ENCODE measurements at regions not wholly inside any gene's neighbourhood (a gene's known extent, or its start where the extent isn't known, plus 50 kb on each side); places are given as distances from the start of the nearest gene placed in this dataset.

DNA sequence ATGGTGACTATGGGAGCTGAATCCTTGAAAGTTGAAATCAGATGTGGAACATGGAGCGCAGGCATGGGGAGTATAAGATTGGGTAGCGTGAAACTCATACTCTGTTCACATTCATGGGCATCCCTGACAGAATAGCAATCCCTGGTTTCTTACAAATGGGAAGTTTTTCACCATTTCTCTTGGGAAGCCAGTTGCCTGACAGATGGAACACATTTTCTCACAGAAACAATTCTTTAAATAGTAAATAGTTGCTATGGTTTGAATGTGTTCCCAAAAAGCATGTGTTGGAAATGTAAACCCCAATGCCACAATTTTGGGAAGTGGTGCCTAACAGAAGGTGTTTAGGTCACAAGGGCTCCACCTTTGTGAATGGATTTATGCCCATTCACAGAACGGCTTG, 262.8 kb upstream of the HS3ST5 start:
- no peak for DNase-seq

DNA sequence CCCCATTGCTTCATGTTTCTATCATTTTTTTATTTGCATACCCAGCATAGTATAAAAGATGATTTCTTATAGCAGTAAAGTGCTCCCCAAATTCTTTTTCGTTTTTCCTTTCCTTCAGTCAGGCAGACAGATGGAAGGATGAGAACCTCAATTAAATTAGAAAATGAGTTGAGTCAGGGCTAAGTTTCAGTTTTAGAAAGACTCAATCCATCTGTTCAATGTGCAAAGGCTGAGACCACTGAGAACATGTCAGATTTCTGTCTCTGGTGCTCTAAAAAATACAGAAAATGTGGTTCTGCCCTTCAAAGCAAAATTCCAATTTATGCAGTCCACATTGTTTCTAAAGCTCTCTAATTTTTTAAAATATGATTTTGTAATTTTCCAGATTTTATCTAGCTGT, 257.6 kb upstream of the HS3ST5 start:
- DNase-seq, result no peak

DNA sequence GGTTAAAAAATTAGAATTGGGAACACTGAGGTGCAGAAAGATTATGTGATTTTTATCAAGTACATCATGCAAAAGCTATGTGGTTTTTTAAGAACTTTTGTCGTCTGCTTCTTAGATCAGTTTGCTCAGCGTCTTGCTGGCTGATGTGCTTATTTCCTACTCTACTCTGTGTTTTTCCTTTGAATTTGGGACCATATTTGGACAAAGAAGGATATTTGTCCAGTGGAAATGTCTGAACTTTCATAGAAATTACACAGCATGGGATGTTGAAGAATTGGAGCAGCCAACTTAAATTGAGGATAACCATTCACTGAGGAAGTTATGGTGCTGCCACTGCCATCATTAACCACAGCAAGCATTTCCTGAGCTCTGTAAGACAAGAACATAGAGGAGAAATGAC, 252.8 kb upstream of the HS3ST5 start:
- no peak for DNase-seq

DNA sequence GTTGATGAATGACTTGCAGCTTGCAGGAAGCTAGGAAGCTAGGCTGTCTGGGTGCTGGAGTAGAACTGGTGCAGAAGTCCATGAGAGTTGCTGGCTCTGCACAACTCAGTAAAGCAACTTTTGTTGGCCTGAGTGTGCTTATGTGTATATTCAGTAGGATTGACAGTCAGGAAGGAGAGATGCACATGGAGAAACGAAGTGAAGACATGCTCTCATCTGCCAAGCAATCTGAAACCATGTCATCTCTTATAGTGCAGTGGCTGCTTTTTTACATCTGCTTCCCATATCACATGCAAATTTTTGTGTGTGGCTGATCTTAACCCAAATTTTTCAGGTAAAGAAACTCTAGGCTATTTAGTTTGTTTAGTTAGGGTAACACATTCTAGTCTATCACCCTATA, 252.4 kb upstream of the HS3ST5 start:
- DNase-seq, result no peak

DNA sequence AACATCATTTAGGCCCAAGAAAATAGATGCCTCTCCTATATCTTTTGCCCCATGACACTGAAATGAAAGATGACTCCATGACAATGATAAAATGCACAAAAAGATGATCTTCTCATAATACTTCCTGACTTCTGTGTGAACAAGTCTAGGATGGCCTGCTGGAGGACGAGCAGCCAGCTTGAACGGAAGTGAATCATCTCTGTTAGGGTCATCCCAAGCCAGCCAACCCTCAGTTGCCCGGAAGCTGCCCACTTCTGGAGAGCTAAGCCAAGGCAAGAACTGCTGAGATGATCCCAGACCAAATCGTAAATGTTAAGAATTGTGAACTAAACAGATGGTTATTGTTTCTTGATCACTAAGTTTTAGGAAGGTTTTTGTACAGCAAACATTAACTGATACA, 249.7 kb upstream of the HS3ST5 start:
- DNase-seq, result no peak

DNA sequence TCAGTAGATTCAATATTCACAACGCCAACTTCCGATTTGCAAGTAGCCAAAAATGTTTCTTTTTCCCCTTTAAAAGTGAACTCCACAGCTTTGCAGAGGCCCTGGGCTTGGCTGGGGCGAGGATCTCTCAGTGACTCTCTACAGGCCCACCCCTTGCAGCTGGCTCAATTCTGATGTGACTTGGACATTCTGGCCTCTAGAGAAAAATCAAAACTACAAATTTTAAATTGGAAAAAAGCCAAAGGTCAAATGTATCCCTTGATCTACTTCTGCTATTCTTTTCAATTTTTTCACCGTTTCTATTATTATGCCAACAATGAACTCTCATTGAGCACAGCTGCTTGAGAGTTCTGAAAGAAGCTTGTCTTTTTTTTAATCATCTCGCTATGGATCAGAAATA, 245.9 kb upstream of the HS3ST5 start:
- no peak for DNase-seq

DNA sequence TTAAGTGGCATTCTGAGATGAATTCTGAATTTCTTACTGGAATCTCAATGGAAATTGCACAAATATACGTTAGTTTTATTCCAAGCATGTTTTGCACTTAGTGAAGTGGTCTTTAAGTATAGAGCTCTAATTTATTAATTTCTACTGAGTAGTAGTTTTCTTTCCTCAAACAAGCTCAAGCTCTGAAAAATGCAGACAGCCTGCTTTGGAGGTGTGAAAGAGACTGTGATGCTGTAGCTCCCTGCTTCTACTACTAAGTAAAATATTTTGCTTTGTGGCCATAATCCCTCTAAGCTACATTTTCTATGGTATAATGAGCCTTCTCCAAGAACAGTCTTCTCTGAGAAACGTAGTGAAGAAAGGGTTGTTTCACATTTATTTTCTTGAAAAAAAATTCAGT, 243.5 kb upstream of the HS3ST5 start:
- DNase-seq, result no peak

DNA sequence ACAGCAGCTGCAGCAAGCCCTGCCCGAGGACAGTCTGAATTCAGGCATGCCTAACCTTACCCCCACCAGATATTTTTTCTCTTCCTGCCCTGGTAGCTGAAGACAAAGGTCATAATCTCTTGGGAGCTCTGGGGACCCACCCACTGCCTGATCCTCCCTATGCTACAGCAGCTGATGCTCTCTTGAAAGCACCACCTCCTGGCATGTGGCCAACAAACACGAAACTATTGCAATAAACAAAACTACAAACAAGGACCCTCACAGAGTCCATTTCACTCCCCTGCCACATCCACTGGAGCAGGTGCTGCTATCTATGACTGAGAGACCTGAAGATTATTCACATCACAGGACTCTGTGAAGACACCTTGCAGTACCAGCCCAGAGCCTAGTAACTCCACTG, 238.5 kb upstream of the HS3ST5 start:
- DNase-seq, result no peak

DNA sequence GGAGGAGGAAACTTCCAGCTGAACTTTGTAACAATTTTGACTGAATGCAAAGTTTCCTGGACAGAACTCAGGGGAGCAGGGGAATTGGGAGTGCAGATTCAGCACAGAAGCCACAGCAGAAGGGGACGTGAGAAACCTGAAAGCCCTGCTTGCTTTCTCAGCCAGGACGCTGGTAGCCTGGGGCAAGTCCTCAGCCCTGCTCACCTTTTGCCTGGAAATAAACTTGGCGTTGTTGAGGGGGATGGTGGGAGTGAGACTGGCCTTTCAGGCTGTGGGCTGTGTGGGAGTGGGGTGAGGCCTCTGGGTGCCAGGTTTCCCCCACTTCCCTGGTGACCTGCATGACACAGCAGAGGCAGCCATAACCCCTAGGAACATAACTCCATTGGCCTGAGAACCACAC, 238.1 kb upstream of the HS3ST5 start:
- DNase-seq, result no peak

DNA sequence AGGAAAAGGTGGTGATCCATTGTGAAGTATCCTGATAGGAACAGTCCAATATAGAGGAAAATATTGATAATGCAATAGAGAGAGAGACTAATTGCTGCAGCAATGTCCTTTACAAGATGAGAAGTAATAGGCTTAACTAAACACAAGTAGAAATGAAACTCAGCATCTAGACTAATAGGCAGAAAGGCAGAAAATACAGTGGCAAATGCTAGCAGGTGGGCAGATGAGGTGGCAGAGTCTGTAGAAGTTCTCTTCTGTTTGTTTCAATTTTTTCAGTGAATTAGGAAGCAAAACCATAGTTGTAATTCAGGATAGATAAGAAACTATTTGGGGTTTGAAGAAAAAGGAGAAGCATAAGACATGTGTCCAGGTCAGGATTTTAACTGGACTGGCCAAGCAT, 236.7 kb upstream of the HS3ST5 start:
- DNase-seq, result no peak

DNA sequence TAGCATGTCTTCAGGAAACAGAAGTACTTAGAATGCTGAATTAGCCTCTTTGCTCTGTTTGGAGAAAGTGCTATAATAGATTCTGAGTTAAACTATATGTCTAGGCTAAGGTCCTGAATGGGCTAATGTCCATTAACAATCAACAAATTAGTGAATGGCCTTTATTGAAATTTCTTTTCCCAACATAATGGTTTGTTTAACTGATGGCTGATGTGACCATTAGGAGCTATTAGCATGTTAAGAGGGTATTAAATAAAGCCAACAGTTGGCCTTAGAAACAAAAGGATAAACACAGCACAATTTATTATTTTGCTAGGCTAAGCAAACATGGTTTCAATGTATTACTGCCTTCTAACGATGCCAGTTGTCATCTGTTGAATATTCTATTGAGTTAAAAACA, 234.3 kb upstream of the HS3ST5 start:
- no peak for DNase-seq

DNA sequence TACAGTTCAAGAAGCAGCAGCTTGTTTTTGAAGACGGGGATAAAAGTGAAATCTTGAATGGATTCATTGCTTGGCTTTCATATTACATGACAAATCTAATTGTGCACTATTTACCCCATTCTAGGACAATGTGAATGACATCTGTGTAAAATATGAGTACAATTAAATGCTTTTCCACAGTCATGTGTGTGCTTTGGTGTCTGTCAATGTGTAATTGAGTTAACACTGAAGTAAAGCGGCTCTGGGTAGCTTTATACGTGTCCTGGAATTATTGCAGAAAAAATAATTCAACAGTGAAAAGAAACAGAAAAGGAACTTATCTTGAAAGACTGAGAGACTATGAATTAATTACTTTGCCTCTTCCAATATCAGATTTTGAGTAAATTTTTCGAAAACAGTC, 233.5 kb upstream of the HS3ST5 start:
- DNase-seq, result no peak

DNA sequence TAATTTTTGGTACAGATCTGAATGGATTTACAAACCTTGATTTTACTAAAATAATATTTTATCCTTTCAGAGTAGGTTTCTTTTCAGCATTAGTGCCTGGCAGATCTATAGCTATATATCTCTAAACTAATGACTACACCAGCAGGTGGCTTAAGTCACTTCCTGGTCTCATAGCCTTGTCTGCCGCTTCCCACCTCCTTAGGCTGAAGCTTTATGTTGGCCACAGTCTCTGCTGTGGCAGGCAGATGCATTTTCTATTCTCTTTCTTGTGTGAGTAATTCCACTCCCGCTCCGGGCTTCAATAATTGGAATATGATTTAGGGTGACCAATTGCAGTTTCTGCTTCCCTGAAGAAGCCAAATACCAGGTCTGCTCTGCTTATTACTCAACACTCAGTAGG, 226.8 kb upstream of the HS3ST5 start:
- DNase-seq, result no peak

DNA sequence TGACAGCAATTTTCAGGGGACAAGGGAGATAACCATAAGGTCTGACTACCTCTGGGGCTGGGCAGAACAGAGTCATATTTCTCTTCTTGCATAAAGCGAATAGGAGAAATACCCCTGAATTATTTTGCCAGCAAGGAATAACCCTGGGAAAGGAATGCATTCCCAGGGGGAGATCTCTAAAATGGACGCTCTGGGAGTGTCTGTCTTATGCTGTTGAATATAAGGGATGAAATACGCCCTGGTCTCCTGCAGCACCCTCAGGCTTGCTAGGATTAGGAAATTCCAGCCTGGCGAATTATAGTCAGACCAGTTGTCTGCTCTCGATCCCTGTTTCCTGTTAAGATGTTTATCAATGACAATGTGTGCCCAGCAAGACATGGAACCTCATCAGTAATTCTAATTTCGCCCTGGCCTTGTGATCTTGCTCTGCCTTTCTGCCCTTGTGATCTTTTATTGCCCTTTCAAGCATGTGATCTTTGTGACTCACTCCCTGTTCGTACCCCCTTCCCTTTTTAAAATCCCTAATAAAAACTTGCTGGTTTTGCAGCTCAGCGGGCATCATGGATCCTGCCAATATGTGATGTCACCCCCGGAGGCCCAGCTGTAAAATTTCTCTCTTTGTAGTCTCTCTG, 221.6 kb upstream of the HS3ST5 start:
- no peak for DNase-seq

DNA sequence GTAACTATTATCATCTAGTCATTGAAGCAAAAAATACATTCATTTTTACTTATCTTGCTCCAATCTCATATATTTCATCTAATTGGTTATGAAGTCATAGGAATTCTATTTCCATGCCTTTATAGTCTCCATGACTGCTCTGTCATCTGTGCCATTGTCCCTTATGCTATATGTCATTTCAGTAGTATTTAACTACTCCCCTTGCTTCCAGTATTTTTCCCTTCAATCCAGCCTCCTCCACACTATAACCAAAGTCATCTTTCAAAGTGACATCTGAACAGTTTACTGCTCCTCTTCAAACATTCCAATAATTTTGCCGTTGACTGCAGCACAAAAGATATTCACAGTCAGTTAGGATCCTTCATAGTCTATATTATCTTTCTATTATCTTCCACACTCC, 216.6 kb upstream of the HS3ST5 start:
- DNase-seq, result no peak

DNA sequence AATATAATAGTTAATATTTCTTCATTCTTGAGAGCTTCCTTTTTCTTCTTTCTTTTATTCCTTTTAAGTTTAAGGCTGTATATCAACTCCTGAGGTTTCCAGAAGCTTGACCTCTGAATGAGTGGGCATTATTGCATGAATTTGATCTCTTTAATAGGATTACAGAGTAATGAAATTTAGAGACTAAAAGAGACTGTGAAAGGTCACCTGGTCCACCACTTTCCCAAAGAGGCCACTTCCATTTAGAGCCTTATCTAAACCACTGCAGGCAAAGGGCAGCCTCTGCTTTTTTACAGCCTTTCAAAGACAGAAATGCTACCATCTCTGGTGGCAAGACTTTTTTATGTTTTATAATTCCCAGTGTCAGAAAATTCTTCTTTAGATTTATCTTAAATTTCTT, 215.3 kb upstream of the HS3ST5 start:
- no peak for DNase-seq

DNA sequence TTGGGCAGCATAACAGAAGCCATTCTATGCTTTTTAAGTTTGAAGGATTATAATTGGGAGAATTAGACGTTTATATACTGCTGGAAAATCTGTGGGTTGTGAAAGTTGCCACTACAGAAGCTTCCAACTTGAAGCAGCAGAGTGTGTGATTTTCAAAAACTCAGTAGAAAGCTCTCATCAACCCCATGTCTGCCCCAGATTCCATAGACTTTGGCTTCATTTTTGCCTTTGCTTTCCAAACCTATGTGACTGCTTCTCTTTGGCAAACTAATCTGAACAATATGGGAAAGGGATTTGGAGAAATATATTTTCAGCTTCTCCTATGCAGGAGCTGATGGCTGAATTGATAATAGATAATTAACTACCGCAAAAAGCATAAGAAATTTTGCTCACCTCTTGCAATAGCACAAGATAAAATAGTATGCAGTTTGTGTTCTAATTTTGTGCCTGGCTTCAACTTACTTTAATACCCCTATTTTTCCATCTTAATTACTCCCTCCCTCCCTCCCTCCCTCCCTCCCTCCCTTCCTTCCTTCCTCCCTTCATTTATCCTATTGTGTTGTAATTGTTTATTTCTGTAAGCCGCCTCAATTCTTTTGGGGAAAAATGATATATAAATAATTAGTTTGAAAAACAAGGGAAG, 214.1 kb upstream of the HS3ST5 start:
- no peak for DNase-seq

DNA sequence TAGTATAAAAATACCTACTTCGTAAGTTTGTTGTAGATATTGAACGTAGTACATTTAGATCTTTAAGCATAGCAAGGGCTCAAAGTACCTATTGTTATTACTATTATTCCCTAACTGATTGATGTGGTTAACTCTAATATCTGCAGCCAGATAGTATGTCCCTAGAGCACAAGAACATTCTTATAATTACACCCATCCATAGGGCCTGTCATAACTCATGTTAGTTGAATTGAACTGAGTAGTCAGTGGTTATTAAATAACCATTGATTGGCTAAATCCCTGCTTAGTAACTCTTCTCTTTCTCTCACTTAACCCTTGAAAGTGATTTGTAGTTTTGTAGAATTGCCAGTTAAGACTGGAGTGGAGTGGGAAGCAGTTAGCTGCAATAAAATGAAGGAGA, 207.5 kb upstream of the HS3ST5 start:
- no peak for DNase-seq

DNA sequence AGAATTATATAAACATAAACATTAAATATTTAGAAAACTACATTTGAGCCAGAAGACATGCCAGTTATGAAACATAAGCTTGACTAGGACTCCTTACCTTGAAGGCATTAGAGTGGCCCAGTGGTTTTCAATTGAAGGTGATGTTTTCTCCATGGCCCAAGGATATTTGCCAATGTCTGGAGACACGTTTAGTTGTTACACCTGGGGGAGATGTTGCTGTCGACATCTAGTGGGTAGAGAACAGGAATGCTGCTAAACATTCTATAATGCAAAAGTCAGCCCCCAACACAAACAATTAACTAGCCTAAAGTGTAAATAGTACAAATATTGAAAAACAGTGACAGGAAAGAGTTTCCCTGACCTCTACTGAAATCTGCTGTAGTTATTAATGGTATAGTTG, 200.9 kb upstream of the HS3ST5 start:
- no peak for DNase-seq

DNA sequence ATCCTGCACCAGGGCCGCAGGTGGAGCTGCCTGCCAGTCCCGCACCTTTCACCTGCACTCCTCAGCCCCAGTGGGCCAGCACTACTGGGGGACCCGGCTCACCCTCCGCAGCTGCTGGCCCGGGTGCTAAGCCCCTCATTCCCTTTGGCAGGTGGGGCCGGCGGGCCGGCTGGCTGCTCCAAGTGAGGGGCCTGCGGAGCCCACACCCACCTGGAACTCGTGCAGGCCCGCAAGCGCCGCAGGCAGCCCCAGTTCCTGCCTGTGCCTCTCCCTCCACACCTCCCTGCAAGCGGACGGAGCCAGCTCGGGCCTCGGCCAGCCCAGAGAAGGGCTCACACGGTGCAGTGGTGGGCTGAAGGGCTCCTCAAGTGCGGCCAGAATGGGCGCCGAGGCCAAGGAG, 199.0 kb upstream of the HS3ST5 start:
- DNase-seq, result no peak

DNA sequence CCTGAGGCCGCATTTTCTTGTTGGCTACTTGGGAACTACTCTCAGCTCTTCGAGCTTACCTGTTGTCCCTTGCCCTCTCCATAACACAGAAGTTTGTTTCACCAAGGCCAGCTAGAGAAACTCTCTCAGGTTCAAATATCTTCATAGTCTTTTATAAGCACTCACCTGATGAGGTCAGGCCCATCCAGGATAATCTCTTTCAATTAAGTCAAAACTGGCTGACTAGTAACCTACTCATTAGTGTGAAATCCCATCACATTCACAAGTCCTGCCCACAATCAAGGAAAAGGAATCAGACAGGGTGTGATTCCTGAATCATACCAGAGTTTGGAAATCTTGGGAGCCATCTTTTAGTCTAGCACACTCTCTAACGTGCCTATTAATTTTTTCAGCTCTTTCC, 195.2 kb upstream of the HS3ST5 start:
- DNase-seq, result no peak

DNA sequence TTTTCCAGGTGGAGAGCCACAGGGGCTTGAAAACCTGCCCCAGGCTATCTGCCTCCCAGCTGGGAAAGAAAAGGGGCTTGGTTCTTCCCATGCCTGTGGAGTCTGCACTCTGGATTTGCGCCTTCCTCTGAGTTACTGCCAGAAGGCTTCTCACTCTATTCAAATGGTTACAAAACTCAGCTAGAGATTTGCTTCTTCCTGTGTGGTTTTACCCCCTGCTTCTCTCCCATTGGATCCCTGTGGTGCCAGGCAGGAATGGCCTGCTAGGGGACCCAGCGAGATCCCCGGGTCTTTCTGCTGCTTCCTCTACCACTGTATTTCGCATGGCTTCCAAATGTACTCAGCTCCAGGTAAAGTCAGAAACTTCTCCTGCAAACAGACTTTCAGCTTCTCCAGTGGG, 192.0 kb upstream of the HS3ST5 start:
- no peak for DNase-seq

DNA sequence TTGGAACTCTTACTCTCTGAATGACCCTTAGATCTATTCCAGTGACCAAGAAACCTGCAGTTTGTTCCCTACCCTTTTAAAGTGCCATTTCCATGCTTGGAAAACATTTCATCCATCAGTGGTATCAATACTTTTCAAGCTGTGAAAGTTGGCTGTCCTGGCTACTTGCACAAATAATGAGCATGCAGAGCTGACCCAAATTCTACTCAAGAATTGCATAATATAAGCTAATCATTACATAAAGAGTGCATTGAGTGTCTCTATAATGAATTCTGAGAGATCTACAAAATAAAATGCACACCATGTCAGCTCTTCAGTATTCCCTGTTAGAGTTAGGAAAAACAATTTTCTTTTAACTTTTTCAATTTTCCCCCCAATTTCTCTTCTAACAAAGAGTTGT, 181.3 kb upstream of the HS3ST5 start:
- no peak for DNase-seq

DNA sequence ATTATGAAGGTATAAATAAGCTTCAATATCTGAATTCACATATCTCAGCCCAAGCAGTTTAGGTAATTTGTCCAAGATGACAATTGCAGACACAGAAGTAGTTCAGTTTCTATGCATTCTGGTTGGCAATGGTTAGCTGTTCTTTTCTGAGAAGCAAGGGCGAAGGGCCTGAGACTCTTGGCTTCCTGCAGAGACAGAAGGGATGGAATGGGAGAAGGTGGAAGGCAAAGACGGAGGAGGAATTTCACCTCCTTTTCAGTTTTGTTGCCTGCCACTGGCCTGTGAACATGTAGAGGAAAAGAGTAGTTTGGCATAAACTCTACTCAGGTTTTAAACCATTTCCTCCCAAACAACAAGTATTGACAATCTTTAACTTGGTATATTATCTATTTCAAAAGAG, 180.7 kb upstream of the HS3ST5 start:
- no peak for DNase-seq

DNA sequence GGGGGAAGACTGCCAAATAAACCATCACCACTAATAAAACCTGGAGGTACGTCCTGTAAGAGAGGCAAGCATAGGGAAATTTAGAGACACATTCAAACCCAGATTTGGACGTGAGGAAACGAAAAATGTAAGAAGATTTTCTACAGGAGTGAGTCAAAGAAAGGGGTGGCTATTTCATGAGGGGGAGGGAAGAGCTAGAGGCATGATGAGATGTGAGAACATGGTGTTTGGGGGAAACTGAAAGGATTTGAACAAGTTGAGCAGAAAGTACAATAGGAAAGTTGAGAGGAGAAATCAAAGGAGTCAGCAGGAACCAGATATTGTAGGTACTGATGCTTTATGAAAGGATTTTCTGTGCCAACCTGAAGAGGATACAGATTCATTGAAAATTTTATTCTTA, 179.1 kb upstream of the HS3ST5 start:
- no peak for DNase-seq

DNA sequence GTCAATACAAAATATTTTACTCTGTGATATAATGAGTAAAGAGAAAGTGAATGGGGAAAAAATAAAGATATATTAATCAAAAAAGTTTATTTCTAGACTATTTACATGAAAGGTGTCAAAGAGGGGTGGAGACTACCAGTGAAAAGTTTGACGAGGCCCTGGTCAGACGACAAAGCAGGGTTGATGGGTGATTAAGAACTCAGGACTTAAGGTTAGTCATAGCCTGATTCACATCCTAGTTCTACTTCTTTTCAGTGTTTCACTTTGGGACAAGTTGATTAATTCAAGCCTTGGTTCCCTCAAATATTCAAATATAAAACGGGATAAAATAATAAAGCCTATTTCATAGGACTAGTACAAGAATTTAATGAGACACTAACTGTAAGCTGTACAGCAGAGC, 178.2 kb upstream of the HS3ST5 start:
- no peak for DNase-seq

All from DMS153 (cell line).